SK-N-SH treated with all-trans-retinoic acid at 6 μM for 48 hours (cell line): ENCODE measurements at regions not wholly inside any gene's neighbourhood (a gene's known extent, or its start where the extent isn't known, plus 50 kb on each side); places are given as distances from the start of the nearest gene placed in this dataset.

Source experiments
- POU6F1 ChIP-seq: fragments of 250-450 bp; sonication (Bioruptor Pico); IDR thresholded peaks from 2 replicates; pipeline ENCODE4 v1.8.0; 2021; ENCODE audit warnings: low read depth, mild to moderate bottlenecking, moderate library complexity, borderline replicate concordance
- PPARA ChIP-seq: fragments of 250-450 bp; sonication (Bioruptor Pico); IDR thresholded peaks from 2 replicates; pipeline ENCODE4 v1.5.0; 2020; ENCODE audit warnings: mild to moderate bottlenecking, borderline replicate concordance
- RARB ChIP-seq: fragments of 250-450 bp; sonication (Bioruptor Pico); IDR thresholded peaks from 2 replicates; pipeline ENCODE4 v1.8.0; 2021; ENCODE audit warnings: mild to moderate bottlenecking, moderate library complexity
- SNAI2 ChIP-seq: fragments of 250-450 bp; sonication (Bioruptor Pico); IDR thresholded peaks from 2 replicates; pipeline ENCODE4 v1.5.0; 2020; ENCODE audit warnings: mild to moderate bottlenecking, moderate library complexity
- TOX ChIP-seq: fragments of 250-450 bp; sonication (Bioruptor Pico); IDR thresholded peaks from 2 replicates; pipeline ENCODE4 v1.8.0; 2021; ENCODE audit warnings: mild to moderate bottlenecking, moderate library complexity, borderline replicate concordance
- ZNF565 ChIP-seq: fragments of 450-650 bp; formaldehyde crosslinking; conservative IDR thresholded peaks from 2 replicates; pipeline ENCODE4 v1.5.0; 2020; ENCODE audit warnings: low read depth, mild to moderate bottlenecking, moderate library complexity
- ZNF70 ChIP-seq: fragments of 450-650 bp; formaldehyde crosslinking; IDR thresholded peaks from 2 replicates; pipeline ENCODE4 v1.5.0; 2020; ENCODE audit warnings: mild to moderate bottlenecking, moderate library complexity
- ZNF8 ChIP-seq: fragments of 450-650 bp; formaldehyde crosslinking; IDR thresholded peaks from 2 replicates; pipeline ENCODE4 v1.5.0; 2020; ENCODE audit warnings: mild to moderate bottlenecking, moderate library complexity
- TF ChIP-seq, protein P1 (sequence below): fragments of 250-450 bp; sonication (Bioruptor Pico); IDR thresholded peaks from 2 replicates; pipeline ENCODE4 v1.8.0; 2020; ENCODE audit warnings: mild to moderate bottlenecking, moderate library complexity, borderline replicate concordance
- TF ChIP-seq, protein P2 (sequence below): fragments of 250-450 bp; sonication (Bioruptor Pico); IDR thresholded peaks from 2 replicates; pipeline ENCODE4 v1.5.0; 2020; ENCODE audit warnings: mild to moderate bottlenecking, moderate library complexity

DNA sequence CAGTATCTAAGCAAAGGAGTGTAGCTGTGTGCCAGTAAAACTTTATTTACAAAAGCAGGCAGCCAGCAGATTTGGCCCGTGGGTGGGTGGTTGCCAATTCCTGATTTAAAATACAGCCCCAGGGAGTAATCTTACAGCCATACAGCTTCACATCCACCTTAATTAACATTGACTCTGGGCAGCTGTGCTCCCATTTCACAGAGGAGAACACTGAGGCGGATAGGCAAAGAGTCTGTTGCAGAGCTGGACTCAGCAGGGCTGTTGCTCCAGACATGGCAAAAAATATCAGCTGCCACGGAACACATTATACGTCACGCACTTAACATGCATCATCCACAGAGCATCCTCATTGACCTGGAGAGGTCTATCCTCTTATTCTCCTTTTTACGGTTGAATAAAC, 289.9 kb downstream of the DHX35 start:
- TF ChIP-seq ZNF70 (CRISPR knock-in tag), result no peak
- TF ChIP-seq, protein P1, sequence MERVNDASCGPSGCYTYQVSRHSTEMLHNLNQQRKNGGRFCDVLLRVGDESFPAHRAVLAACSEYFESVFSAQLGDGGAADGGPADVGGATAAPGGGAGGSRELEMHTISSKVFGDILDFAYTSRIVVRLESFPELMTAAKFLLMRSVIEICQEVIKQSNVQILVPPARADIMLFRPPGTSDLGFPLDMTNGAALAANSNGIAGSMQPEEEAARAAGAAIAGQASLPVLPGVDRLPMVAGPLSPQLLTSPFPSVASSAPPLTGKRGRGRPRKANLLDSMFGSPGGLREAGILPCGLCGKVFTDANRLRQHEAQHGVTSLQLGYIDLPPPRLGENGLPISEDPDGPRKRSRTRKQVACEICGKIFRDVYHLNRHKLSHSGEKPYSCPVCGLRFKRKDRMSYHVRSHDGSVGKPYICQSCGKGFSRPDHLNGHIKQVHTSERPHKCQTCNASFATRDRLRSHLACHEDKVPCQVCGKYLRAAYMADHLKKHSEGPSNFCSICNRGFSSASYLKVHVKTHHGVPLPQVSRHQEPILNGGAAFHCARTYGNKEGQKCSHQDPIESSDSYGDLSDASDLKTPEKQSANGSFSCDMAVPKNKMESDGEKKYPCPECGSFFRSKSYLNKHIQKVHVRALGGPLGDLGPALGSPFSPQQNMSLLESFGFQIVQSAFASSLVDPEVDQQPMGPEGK, result no peak
- TF ChIP-seq ZNF8 (CRISPR knock-in tag), result no peak
- no peak for TF ChIP-seq PPARA
- TF ChIP-seq TOX (CRISPR knock-in tag), result no peak
- TF ChIP-seq RARB (CRISPR knock-in tag), result no peak
- no peak for TF ChIP-seq ZNF565
- TF ChIP-seq POU6F1 (CRISPR knock-in tag), result no peak
- no peak for TF ChIP-seq SNAI2 (CRISPR knock-in tag)
- TF ChIP-seq, protein P2, sequence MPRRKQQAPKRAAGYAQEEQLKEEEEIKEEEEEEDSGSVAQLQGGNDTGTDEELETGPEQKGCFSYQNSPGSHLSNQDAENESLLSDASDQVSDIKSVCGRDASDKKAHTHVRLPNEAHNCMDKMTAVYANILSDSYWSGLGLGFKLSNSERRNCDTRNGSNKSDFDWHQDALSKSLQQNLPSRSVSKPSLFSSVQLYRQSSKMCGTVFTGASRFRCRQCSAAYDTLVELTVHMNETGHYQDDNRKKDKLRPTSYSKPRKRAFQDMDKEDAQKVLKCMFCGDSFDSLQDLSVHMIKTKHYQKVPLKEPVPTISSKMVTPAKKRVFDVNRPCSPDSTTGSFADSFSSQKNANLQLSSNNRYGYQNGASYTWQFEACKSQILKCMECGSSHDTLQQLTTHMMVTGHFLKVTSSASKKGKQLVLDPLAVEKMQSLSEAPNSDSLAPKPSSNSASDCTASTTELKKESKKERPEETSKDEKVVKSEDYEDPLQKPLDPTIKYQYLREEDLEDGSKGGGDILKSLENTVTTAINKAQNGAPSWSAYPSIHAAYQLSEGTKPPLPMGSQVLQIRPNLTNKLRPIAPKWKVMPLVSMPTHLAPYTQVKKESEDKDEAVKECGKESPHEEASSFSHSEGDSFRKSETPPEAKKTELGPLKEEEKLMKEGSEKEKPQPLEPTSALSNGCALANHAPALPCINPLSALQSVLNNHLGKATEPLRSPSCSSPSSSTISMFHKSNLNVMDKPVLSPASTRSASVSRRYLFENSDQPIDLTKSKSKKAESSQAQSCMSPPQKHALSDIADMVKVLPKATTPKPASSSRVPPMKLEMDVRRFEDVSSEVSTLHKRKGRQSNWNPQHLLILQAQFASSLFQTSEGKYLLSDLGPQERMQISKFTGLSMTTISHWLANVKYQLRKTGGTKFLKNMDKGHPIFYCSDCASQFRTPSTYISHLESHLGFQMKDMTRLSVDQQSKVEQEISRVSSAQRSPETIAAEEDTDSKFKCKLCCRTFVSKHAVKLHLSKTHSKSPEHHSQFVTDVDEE, result no peak
